ENCODE measurements at regions not wholly inside any gene's neighbourhood (a gene's known extent, or its start where the extent isn't known, plus 50 kb on each side); places are given as distances from the start of the nearest gene placed in this dataset.

GRCh38 chr5:9922719-9923118 lies 292.6 kb upstream of the TAS2R1 start:
- no peak for DNase-seq (ENCODE audit: low read depth)

- no peak for DNase-seq (ENCODE audit: low read depth)
These were observed 290.5 kb upstream of the TAS2R1 start for GRCh38 chr5:9920697-9921096.

- no peak for DNase-seq (ENCODE audit: low read depth)
These were observed 289.3 kb upstream of the TAS2R1 start for GRCh38 chr5:9919306-9920030.

GRCh38 chr5:9905661-9906060 lies 275.5 kb upstream of the TAS2R1 start:
- DNase-seq (ENCODE audit: low read depth) = no peak

- DNase-seq (ENCODE audit: low read depth) = peak; percentile 55
These were observed 273.6 kb upstream of the TAS2R1 start for GRCh38 chr5:9903801-9904200.

GRCh38 chr5:9898319-9898718 lies 268.2 kb upstream of the TAS2R1 start:
- DNase-seq (ENCODE audit: low read depth) = peak; percentile 37

GRCh38 chr5:9895302-9895645 lies 265.1 kb upstream of the TAS2R1 start:
- DNase-seq (ENCODE audit: low read depth) = no peak

- no peak for DNase-seq (ENCODE audit: low read depth)
These were observed 264.6 kb upstream of the TAS2R1 start for GRCh38 chr5:9894571-9895301.

GRCh38 chr5:9892696-9893095 lies 262.5 kb upstream of the TAS2R1 start:
- DNase-seq (ENCODE audit: low read depth) = no peak

- DNase-seq (ENCODE audit: low read depth) = no peak
These were observed 259.4 kb upstream of the TAS2R1 start for GRCh38 chr5:9889511-9889910.

- DNase-seq (ENCODE audit: low read depth) = peak; percentile 63
These were observed 258.4 kb upstream of the TAS2R1 start for GRCh38 chr5:9888501-9888901.

GRCh38 chr5:9885164-9885563 lies 255.0 kb upstream of the TAS2R1 start:
- no peak for DNase-seq (ENCODE audit: low read depth)

GRCh38 chr5:9878206-9878605 lies 248.1 kb upstream of the TAS2R1 start:
- no peak for DNase-seq (ENCODE audit: low read depth)

GRCh38 chr5:9877488-9877887 lies 247.3 kb upstream of the TAS2R1 start:
- DNase-seq (ENCODE audit: low read depth) = no peak

GRCh38 chr5:9876451-9876850 lies 246.3 kb upstream of the TAS2R1 start:
- DNase-seq (ENCODE audit: low read depth) = no peak

- DNase-seq (ENCODE audit: low read depth) = peak; percentile 51
These were observed 239.6 kb upstream of the TAS2R1 start for GRCh38 chr5:9869616-9870288.

- DNase-seq (ENCODE audit: low read depth) = no peak
These were observed 235.4 kb upstream of the TAS2R1 start for GRCh38 chr5:9865574-9865973.

- DNase-seq (ENCODE audit: low read depth) = no peak
These were observed 234.6 kb upstream of the TAS2R1 start for GRCh38 chr5:9864791-9865190.

GRCh38 chr5:9863486-9863885 lies 233.3 kb upstream of the TAS2R1 start:
- no peak for DNase-seq (ENCODE audit: low read depth)

GRCh38 chr5:9861666-9862256 lies 231.6 kb upstream of the TAS2R1 start:
- no peak for DNase-seq (ENCODE audit: low read depth)

GRCh38 chr5:9859808-9860207 lies 229.7 kb upstream of the TAS2R1 start:
- DNase-seq (ENCODE audit: low read depth) = no peak

- DNase-seq (ENCODE audit: low read depth) = no peak
These were observed 227.9 kb upstream of the TAS2R1 start for GRCh38 chr5:9858043-9858442.

- DNase-seq (ENCODE audit: low read depth) = no peak
These were observed 223.2 kb upstream of the TAS2R1 start for GRCh38 chr5:9853309-9853708.
